ENCODE measurements at regions not wholly inside any gene's neighbourhood (a gene's known extent, or its start where the extent isn't known, plus 50 kb on each side); places are given as distances from the start of the nearest gene placed in this dataset.
A peak's percentile ranks its signal among the peaks of the same experiment; 100 is the strongest.

DNA sequence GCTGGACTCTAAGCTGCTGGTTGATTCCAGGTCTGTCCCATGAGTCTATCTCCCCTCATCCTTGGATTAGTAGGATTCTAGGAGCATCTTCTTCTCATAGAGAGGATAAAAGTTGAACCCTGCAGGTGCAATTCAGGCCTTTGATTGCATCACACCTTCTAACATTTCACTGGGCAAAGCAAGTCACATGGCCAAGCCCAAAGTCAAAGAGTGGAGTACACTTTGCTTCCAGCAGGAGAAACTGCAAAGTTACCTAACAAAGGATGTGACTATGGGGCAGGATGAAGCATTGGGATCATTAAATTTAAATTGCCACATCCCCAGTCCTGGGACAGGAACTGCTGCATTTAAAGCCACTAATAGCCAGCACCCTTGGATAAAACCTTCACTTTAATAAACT, 51.0 kb upstream of the EGFLAM start:
- DNase-seq = no peak

- no peak for DNase-seq
These were observed 55.6 kb upstream of the EGFLAM start for GRCh38 chr5:38202741-38203140.

GRCh38 chr5:38200872-38201557, 57.3 kb upstream of the EGFLAM start:
- no peak for DNase-seq

DNA sequence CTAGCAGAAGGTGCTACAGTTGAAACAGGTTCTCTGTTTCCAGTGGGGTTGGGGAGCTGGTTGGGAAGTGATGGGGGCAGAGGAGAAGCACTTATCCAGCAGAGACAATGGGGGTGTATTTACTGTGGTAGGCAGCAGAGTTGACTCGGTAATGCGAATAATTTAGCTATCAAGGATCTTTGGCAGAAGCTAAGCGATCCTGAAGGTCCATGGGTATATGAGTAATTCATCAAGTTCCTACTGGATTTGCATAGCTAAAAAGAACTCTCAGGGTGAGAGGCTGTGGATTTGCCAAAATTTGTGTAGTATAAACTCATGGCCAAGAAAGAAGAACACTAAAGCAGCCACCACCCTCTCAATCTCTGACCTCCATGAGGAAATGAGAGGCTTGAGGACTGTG, 61.2 kb upstream of the EGFLAM start:
- no peak for DNase-seq

- peak; percentile 39 to 47 for DNase-seq
These were observed 65.3 kb upstream of the EGFLAM start for GRCh38 chr5:38193015-38193581.

DNA sequence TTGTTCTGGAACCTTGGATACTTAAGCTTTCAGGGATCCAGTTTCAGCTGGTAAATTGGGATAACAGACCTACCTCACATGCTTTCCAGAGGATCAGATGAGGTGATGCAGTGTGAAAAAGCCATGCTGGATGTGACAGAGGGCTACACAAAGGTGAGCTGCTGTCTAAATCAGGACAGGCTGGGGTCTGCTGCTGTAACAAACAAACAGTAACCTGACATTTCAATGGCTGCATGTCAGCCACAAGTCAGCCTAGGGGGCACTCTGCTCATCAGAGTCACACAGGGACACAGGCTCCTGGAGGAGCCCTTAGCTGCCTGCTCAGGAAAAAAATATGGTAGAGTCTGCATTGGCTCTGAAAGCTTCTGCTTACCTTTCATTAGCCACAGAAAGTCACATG, 66.7 kb upstream of the EGFLAM start:
- DNase-seq = no peak

- DNase-seq = no peak
These were observed 68.2 kb upstream of the EGFLAM start for GRCh38 chr5:38190111-38190510.

- no peak for DNase-seq
These were observed 69.3 kb upstream of the EGFLAM start for GRCh38 chr5:38189081-38189504.

DNA sequence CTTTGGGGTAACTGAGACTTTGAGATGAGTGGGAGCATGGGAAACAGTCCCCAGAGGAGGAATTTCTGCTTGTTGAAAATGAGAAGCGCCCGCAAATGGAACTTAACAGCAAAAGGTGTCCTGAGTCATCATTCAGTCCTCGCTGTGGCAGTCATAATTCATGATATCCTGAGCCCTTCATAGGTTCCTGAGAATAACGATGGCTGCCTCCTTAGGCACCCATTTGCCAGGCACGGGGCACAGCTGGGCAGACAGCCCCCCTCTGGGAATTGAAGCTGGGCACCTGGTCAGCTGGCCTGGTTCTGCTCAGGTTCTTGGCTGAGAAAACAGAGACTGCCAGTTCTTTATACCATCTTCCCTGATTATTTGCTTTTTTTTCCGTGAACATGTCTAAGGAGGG, 69.8 kb upstream of the EGFLAM start:
- DNase-seq = no peak

GRCh38 chr5:38187532-38187931, 70.8 kb upstream of the EGFLAM start:
- no peak for DNase-seq

DNA sequence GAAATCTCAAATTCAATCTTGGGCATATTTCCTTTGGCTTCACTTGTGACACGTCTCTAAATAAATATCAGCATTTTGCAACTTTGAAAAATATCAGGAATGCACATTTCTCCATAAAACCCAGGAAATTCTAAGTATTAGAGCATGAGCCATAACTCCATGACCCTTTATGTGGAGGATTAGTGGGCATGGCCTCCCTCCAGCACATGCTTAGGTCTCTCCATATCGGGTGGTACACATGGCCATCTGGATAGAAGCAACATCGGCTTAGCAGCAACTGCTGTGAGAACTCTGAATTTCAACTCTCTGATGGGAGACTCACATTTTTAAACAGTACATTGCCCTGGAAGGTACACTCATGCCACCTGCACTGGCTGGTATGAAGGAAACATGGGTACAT, 73.7 kb upstream of the EGFLAM start:
- no peak for DNase-seq

DNA sequence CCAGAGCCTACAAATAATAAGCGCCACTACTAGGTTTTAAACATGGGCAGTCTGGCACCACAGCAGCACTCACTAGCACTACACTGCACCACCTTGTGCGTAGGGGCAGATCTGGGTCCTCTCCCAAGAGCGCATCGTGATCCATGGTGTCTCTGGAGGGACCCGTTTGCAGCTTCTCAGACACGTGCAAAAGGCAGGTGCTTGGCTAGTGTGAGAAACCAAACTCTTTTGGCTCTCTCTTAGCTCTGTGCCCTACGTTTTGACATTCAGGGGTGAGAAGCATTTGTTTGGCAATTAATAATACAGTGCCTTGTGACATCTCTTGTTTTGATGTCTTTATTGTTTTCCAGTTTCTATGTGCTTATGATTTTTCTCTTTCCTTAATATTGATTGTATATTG, 75.4 kb upstream of the EGFLAM start:
- no peak for DNase-seq

GRCh38 chr5:38168029-38168428, 90.3 kb upstream of the EGFLAM start:
- DNase-seq = no peak

GRCh38 chr5:38167562-38167996, 90.8 kb upstream of the EGFLAM start:
- no peak for DNase-seq

- DNase-seq = no peak
These were observed 91.5 kb upstream of the EGFLAM start for GRCh38 chr5:38166832-38167231.

DNA sequence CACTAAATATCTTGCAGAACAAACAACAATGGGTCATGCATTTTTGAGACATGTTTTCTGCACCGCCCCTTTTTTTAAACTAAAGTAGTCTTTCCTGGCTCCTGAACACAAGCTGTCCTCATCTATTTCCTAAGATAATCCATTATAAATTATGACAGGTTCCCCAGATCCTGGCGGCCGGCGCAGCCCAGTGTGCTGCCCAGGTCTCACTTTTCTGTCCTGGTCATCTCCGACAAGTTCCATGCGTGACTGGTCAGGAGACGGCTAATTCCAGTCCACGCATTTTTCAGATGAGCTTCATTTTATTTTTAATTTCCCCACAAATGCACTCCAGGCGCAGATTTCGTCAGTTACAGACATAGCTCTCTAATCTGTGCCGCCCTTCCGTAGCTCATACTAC, 92.9 kb upstream of the EGFLAM start:
- no peak for DNase-seq

DNA sequence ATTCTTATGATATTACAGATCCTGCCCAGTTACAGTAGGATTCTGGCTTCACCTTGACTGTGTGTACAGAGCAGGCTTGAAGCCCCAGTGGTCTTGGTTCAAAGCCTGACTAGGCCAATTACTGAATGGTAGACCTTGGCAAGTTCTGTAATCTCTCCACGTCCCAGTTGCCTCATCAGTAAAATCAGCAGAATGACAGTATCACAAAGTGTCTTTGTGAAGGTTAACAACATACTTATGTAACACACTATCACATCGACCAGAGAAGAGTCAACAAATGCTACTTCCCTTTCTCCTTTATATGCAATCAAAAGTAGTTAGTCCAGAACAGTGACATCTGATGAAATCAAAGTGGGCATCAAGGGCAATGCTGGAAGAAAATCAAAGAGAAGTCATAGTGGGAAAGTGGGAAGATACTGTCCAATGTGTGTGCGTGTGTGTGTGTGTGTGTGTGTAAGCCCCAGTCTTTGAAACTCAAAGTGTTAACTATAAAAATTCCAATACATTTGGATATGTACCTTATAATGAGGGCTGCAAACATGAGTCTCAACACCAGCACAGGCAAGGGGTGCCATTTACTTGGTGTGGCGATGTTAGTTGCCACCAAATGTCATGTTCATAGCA, 93.5 kb upstream of the EGFLAM start:
- no peak for DNase-seq

- no peak for DNase-seq
These were observed 94.6 kb upstream of the EGFLAM start for GRCh38 chr5:38163636-38164237.

- no peak for DNase-seq
These were observed 95.7 kb upstream of the EGFLAM start for GRCh38 chr5:38162625-38163024.

GRCh38 chr5:38157024-38157423, 101.3 kb upstream of the EGFLAM start:
- DNase-seq = no peak

- no peak for DNase-seq
These were observed 103.6 kb upstream of the EGFLAM start for GRCh38 chr5:38154615-38155204.

- DNase-seq = no peak
These were observed 106.5 kb upstream of the EGFLAM start for GRCh38 chr5:38151878-38152277.

DNA sequence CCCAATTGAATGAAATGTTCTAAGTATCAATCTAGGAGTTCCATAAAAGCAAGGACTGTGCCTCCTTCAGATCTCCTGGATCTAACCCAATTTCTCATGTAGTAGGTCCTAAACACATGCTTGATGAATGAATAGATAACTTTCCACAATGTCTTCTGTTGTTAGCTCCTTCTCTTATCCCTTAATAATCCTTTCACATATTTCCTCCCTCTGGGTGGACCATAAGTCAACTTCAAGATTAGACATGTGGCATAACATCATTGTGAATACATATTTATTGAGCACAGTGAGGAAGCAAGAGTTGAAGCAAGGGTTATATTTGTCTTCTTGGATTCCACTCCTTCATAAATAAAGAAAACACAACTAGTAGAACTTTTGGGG, 108.6 kb upstream of the EGFLAM start:
- DNase-seq = no peak

Measured in CD4-positive, alpha-beta T cell treated with Interleukin-4 for 1 hour (primary cell).